SK-N-SH treated with all-trans-retinoic acid at 6 μM for 48 hours (cell line): ENCODE measurements at regions not wholly inside any gene's neighbourhood (a gene's known extent, or its start where the extent isn't known, plus 50 kb on each side); places are given as distances from the start of the nearest gene placed in this dataset.

Source experiments
- ATAC-seq: fragments of 200-7000 bp; cut with Tn5 transposase; 3 replicates; pipeline ENCODE4 v1.9.1; 2020; ENCODE audit warnings: mild to moderate bottlenecking, moderate library complexity
- ARNTL ChIP-seq: fragments of 450-650 bp; formaldehyde crosslinking; IDR thresholded peaks from 2 replicates; pipeline ENCODE4 v1.5.0; 2020; ENCODE audit warnings: low read depth, mild to moderate bottlenecking, moderate library complexity, borderline replicate concordance
- BACH2 ChIP-seq: fragments of 250-450 bp; sonication (Bioruptor Pico); IDR thresholded peaks from 2 replicates; pipeline ENCODE4 v1.9.0; 2021; ENCODE audit warnings: mild to moderate bottlenecking, borderline replicate concordance
- CSDC2 ChIP-seq: fragments of 250-450 bp; sonication (Bioruptor Pico); IDR thresholded peaks from 2 replicates; pipeline ENCODE4 v1.5.0; 2020; ENCODE audit warnings: mild to moderate bottlenecking, moderate library complexity
- ESRRG ChIP-seq: fragments of 250-450 bp; sonication (Bioruptor Pico); IDR thresholded peaks from 2 replicates; pipeline ENCODE4 v1.6.1; 2021; ENCODE audit warnings: mild to moderate bottlenecking
- GLIS3 ChIP-seq: fragments of 250-450 bp; sonication (Bioruptor Pico); IDR thresholded peaks from 2 replicates; pipeline ENCODE4 v1.5.0; 2020; ENCODE audit warnings: mild to moderate bottlenecking, moderate library complexity
- ISL1 ChIP-seq: fragments of 250-450 bp; sonication (Bioruptor Pico); IDR thresholded peaks from 2 replicates; pipeline ENCODE4 v2.1.2; 2022; ENCODE audit warnings: mild to moderate bottlenecking, moderate library complexity
- OSR1 ChIP-seq: fragments of 250-450 bp; sonication (Bioruptor Pico); IDR thresholded peaks from 2 replicates; pipeline ENCODE4 v1.8.0; 2022; ENCODE audit warnings: moderate library complexity, mild to moderate bottlenecking, inconsistent platforms
- RARB ChIP-seq: fragments of 250-450 bp; sonication (Bioruptor Pico); IDR thresholded peaks from 2 replicates; pipeline ENCODE4 v1.8.0; 2021; ENCODE audit warnings: mild to moderate bottlenecking, moderate library complexity
- SNAI2 ChIP-seq: fragments of 250-450 bp; sonication (Bioruptor Pico); IDR thresholded peaks from 2 replicates; pipeline ENCODE4 v1.5.0; 2020; ENCODE audit warnings: mild to moderate bottlenecking, moderate library complexity
- TCF4 ChIP-seq: fragments of 250-450 bp; sonication (Bioruptor Pico); IDR thresholded peaks from 2 replicates; pipeline ENCODE4 v1.8.0; 2021; ENCODE audit warnings: mild to moderate bottlenecking, moderate library complexity, borderline replicate concordance
- TOX ChIP-seq: fragments of 250-450 bp; sonication (Bioruptor Pico); IDR thresholded peaks from 2 replicates; pipeline ENCODE4 v1.8.0; 2021; ENCODE audit warnings: mild to moderate bottlenecking, moderate library complexity, borderline replicate concordance
- ZC3H10 ChIP-seq: fragments of 250-450 bp; sonication (Bioruptor Pico); IDR thresholded peaks from 2 replicates; pipeline ENCODE4 v1.5.1; 2021; ENCODE audit warnings: mild to moderate bottlenecking, moderate library complexity
- ZFP30 ChIP-seq: fragments of 450-650 bp; formaldehyde crosslinking; IDR thresholded peaks from 2 replicates; pipeline ENCODE4 v1.5.0; 2022; ENCODE audit warnings: mild to moderate bottlenecking, moderate library complexity
- ZNF70 ChIP-seq: fragments of 450-650 bp; formaldehyde crosslinking; IDR thresholded peaks from 2 replicates; pipeline ENCODE4 v1.5.0; 2020; ENCODE audit warnings: mild to moderate bottlenecking, moderate library complexity
- ZNF8 ChIP-seq: fragments of 450-650 bp; formaldehyde crosslinking; IDR thresholded peaks from 2 replicates; pipeline ENCODE4 v1.5.0; 2020; ENCODE audit warnings: mild to moderate bottlenecking, moderate library complexity
- TF ChIP-seq, protein P1 (sequence below): fragments of 250-450 bp; sonication (Bioruptor Pico); IDR thresholded peaks from 2 replicates; pipeline ENCODE4 v1.5.0; 2020; ENCODE audit warnings: mild to moderate bottlenecking, moderate library complexity
- TF ChIP-seq, protein P2 (sequence below): fragments of 250-450 bp; sonication (Bioruptor Pico); IDR thresholded peaks from 2 replicates; pipeline ENCODE4 v1.8.0; 2020; ENCODE audit warnings: mild to moderate bottlenecking, moderate library complexity, borderline replicate concordance
- TF ChIP-seq, protein P3 (sequence below): fragments of 250-450 bp; sonication (Bioruptor Pico); IDR thresholded peaks from 2 replicates; pipeline ENCODE4 v1.8.0; 2021; ENCODE audit warnings: low read depth, mild to moderate bottlenecking, moderate library complexity, borderline replicate concordance
- TF ChIP-seq, protein P4 (sequence below): fragments of 250-450 bp; sonication (Bioruptor Pico); IDR thresholded peaks from 2 replicates; pipeline ENCODE4 v1.5.1; 2021; ENCODE audit warnings: mild to moderate bottlenecking, moderate library complexity

DNA sequence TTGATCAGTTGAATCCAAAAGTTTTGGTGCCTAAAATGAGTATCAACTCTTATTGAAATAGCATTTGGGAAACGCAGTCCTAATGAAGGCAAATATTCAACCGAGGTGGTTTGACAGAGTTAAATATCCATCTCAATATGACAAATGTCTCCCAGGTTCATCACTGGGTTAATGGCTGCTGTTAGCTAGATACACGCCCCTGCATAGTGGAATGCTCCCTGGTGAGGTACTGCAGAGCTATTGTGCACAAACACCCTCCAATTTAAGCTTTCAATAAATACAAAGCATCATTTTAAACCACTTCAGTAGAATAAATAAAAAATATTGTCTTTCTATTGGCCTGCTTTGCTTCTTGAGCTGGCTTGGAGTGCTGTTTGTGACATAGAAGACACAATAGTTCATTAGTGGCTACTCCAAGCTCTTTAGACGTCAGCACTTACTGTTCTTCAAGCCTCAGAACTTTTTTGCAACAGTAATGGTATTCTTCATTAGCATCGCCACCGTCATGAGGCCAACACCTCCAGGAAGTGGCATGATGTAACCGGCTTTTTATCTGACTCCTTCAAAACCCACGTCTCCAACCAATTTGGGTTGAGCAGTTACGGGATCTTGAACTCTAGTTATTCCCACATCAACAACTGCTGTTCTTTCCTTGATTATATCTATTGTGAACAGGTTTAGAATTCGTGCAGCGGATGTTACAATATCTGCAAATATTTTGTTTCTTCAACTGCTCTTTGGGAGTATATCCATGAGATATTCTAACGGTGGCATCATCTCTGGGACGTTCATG lies 1159.6 kb upstream of the EPHA6 start:
- TF ChIP-seq RARB (CRISPR knock-in tag) = no peak
- TF ChIP-seq, protein P1, sequence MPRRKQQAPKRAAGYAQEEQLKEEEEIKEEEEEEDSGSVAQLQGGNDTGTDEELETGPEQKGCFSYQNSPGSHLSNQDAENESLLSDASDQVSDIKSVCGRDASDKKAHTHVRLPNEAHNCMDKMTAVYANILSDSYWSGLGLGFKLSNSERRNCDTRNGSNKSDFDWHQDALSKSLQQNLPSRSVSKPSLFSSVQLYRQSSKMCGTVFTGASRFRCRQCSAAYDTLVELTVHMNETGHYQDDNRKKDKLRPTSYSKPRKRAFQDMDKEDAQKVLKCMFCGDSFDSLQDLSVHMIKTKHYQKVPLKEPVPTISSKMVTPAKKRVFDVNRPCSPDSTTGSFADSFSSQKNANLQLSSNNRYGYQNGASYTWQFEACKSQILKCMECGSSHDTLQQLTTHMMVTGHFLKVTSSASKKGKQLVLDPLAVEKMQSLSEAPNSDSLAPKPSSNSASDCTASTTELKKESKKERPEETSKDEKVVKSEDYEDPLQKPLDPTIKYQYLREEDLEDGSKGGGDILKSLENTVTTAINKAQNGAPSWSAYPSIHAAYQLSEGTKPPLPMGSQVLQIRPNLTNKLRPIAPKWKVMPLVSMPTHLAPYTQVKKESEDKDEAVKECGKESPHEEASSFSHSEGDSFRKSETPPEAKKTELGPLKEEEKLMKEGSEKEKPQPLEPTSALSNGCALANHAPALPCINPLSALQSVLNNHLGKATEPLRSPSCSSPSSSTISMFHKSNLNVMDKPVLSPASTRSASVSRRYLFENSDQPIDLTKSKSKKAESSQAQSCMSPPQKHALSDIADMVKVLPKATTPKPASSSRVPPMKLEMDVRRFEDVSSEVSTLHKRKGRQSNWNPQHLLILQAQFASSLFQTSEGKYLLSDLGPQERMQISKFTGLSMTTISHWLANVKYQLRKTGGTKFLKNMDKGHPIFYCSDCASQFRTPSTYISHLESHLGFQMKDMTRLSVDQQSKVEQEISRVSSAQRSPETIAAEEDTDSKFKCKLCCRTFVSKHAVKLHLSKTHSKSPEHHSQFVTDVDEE (CRISPR knock-in tag) = no peak
- TF ChIP-seq TOX (CRISPR knock-in tag) = no peak
- TF ChIP-seq OSR1 = no peak
- TF ChIP-seq ISL1 (CRISPR knock-in tag) = no peak
- TF ChIP-seq ZFP30 (CRISPR knock-in tag) = no peak
- no peak for TF ChIP-seq GLIS3 (CRISPR knock-in tag)
- no peak for TF ChIP-seq TCF4 (CRISPR knock-in tag)

DNA sequence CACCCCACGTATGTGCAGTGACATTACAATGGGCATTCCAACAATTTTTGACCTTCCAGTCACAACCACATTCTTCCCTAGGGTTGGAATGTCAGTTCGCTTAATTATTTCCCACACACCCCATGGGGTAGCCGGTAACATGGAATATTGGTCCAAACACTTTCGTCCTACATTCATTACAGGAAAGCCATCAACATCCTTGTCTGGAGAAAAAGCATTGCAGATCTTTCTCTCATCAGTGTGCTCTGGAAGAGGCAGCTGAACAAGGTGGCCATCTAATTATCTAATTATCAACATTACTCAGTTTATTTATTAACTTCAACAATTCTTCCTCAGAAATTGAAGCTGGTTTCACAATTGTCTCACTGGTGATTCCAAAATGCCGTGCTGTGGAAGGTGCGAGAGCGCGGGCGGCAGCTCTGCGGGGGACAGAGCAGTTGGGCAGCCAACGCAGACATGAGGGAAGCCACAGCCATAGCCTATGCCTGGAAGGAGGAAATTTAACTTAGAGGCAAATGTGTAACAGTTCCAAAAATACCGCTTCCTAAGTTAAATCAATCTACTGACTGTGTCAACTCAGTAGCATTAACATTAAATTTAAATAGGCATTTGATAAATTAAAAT lies 1158.9 kb upstream of the EPHA6 start:
- TF ChIP-seq BACH2 (CRISPR knock-in tag) = no peak
- TF ChIP-seq, protein P2, sequence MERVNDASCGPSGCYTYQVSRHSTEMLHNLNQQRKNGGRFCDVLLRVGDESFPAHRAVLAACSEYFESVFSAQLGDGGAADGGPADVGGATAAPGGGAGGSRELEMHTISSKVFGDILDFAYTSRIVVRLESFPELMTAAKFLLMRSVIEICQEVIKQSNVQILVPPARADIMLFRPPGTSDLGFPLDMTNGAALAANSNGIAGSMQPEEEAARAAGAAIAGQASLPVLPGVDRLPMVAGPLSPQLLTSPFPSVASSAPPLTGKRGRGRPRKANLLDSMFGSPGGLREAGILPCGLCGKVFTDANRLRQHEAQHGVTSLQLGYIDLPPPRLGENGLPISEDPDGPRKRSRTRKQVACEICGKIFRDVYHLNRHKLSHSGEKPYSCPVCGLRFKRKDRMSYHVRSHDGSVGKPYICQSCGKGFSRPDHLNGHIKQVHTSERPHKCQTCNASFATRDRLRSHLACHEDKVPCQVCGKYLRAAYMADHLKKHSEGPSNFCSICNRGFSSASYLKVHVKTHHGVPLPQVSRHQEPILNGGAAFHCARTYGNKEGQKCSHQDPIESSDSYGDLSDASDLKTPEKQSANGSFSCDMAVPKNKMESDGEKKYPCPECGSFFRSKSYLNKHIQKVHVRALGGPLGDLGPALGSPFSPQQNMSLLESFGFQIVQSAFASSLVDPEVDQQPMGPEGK (CRISPR knock-in tag) = no peak
- TF ChIP-seq, protein P1 (CRISPR knock-in tag) = no peak
- no peak for TF ChIP-seq ESRRG
- no peak for TF ChIP-seq ZFP30 (CRISPR knock-in tag)
- no peak for TF ChIP-seq ARNTL (CRISPR knock-in tag)
- no peak for TF ChIP-seq CSDC2 (CRISPR knock-in tag)
- no peak for TF ChIP-seq RARB (CRISPR knock-in tag)
- TF ChIP-seq, all 23 proteins: peak for 0
- ATAC-seq = no peak

More for the DNA sequence above, 1159.6 kb upstream of the EPHA6 start:
- ATAC-seq = no peak

DNA sequence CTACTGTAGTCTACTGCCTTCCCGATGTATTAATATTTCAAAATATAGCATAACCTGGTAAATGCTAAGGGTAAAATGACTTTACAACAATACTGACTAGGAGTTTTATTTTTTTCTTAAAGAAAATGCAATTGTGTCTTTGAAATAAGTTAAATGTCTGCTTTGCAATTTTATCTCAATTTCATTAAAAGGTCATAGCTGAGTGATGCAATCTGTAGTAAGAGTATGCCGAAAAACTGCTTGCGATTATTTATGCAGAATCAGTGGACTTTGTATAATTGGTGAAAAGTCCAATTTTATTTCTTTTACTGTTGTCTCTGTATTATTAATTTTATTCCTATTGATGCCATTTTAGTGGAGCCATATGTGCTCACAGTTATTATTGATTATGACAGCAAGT lies 1143.6 kb upstream of the EPHA6 start:
- ATAC-seq = no peak
- TF ChIP-seq SNAI2 (CRISPR knock-in tag) (no peak), CSDC2 (CRISPR knock-in tag) (no peak), ESRRG (no peak), BACH2 (CRISPR knock-in tag) (no peak)
- TF ChIP-seq, protein P1 (CRISPR knock-in tag) = no peak

DNA sequence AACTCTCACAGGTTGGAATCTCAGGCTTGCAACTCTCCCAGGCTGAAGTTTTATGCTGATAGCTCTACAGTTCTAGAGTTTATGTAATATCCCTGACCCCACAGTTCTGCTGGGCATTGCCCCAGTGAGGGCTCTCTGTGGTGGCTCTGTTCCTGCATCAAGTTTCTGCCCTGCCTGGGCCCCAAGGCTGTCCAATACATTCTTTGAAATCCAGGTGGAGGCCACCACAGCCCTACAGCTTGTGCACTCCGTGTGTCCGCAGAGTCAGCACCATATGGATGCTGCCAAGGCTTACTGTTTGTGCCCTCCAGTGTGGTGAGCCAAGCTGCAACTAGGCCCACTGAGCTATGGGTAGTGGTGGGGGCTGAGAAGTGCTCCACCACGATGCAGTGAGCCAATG lies 1141.2 kb upstream of the EPHA6 start:
- no peak for ATAC-seq
- TF ChIP-seq TCF4 (CRISPR knock-in tag) (no peak), TOX (CRISPR knock-in tag) (no peak), ZNF70 (CRISPR knock-in tag) (no peak), ZNF8 (CRISPR knock-in tag) (no peak), ARNTL (CRISPR knock-in tag) (no peak), OSR1 (no peak), GLIS3 (CRISPR knock-in tag) (no peak), ZC3H10 (CRISPR knock-in tag) (no peak), ESRRG (no peak), BACH2 (CRISPR knock-in tag) (no peak), SNAI2 (CRISPR knock-in tag) (no peak), CSDC2 (CRISPR knock-in tag) (no peak)
- TF ChIP-seq, protein P3, sequence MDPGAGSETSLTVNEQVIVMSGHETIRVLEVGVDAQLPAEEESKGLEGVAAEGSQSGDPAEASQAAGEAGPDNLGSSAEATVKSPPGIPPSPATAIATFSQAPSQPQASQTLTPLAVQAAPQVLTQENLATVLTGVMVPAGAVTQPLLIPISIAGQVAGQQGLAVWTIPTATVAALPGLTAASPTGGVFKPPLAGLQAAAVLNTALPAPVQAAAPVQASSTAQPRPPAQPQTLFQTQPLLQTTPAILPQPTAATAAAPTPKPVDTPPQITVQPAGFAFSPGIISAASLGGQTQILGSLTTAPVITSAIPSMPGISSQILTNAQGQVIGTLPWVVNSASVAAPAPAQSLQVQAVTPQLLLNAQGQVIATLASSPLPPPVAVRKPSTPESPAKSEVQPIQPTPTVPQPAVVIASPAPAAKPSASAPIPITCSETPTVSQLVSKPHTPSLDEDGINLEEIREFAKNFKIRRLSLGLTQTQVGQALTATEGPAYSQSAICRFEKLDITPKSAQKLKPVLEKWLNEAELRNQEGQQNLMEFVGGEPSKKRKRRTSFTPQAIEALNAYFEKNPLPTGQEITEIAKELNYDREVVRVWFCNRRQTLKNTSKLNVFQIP (CRISPR knock-in tag) = no peak
- TF ChIP-seq, protein P4, sequence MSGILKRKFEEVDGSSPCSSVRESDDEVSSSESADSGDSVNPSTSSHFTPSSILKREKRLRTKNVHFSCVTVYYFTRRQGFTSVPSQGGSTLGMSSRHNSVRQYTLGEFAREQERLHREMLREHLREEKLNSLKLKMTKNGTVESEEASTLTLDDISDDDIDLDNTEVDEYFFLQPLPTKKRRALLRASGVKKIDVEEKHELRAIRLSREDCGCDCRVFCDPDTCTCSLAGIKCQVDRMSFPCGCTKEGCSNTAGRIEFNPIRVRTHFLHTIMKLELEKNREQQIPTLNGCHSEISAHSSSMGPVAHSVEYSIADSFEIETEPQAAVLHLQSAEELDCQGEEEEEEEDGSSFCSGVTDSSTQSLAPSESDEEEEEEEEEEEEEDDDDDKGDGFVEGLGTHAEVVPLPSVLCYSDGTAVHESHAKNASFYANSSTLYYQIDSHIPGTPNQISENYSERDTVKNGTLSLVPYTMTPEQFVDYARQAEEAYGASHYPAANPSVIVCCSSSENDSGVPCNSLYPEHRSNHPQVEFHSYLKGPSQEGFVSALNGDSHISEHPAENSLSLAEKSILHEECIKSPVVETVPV (CRISPR knock-in tag) = no peak
